Renal pelvis (tissue), 1 donor: ENCODE measurements at regions not wholly inside any gene's neighbourhood (a gene's known extent, or its start where the extent isn't known, plus 50 kb on each side); places are given as distances from the start of the nearest gene placed in this dataset.
A peak's percentile ranks its signal among the peaks of the same experiment; 100 is the strongest.

Experiments used
- DNase-seq: peaks from one replicate; pipeline ENCODE4 v3.0.0-alpha.2; 2013

GRCh38 chr6:98136333-98136732 lies 698.0 kb upstream of the POU3F2 start:
- peak; percentile 3 for DNase-seq

GRCh38 chr6:98137391-98137790 lies 697.0 kb upstream of the POU3F2 start:
- DNase-seq = no peak

- DNase-seq = no peak
Measured at GRCh38 chr6:98142839-98143238, 691.5 kb upstream of the POU3F2 start.

- DNase-seq = no peak
Measured at GRCh38 chr6:98146656-98147055, 687.7 kb upstream of the POU3F2 start.

GRCh38 chr6:98156580-98156979 lies 677.8 kb upstream of the POU3F2 start:
- DNase-seq = no peak

GRCh38 chr6:98179606-98180005 lies 654.8 kb upstream of the POU3F2 start:
- DNase-seq = no peak

GRCh38 chr6:98200084-98200483 lies 634.3 kb upstream of the POU3F2 start:
- no peak for DNase-seq

GRCh38 chr6:98203170-98203806 lies 631.1 kb upstream of the POU3F2 start:
- peak; percentile 27 for DNase-seq

GRCh38 chr6:98212468-98212867 lies 621.9 kb upstream of the POU3F2 start:
- DNase-seq = no peak

- no peak for DNase-seq
Measured at GRCh38 chr6:98215531-98215930, 618.8 kb upstream of the POU3F2 start.

GRCh38 chr6:98230250-98230649 lies 604.1 kb upstream of the POU3F2 start:
- no peak for DNase-seq

- DNase-seq = no peak
Measured at GRCh38 chr6:98239057-98239456, 595.3 kb upstream of the POU3F2 start.

- DNase-seq = no peak
Measured at GRCh38 chr6:98241630-98242029, 592.7 kb upstream of the POU3F2 start.

- DNase-seq = no peak
Measured at GRCh38 chr6:98254624-98255023, 579.8 kb upstream of the POU3F2 start.

- DNase-seq = no peak
Measured at GRCh38 chr6:98260382-98260781, 574.0 kb upstream of the POU3F2 start.

GRCh38 chr6:98272060-98272459 lies 562.3 kb upstream of the POU3F2 start:
- DNase-seq = no peak

GRCh38 chr6:98274691-98275090 lies 559.7 kb upstream of the POU3F2 start:
- no peak for DNase-seq

GRCh38 chr6:98280492-98280891 lies 553.9 kb upstream of the POU3F2 start:
- no peak for DNase-seq

GRCh38 chr6:98286620-98287019 lies 547.8 kb upstream of the POU3F2 start:
- no peak for DNase-seq

GRCh38 chr6:98287876-98288275 lies 546.5 kb upstream of the POU3F2 start:
- DNase-seq = no peak

- no peak for DNase-seq
Measured at GRCh38 chr6:98292810-98293209, 541.6 kb upstream of the POU3F2 start.

- no peak for DNase-seq
Measured at GRCh38 chr6:98295515-98296175, 538.7 kb upstream of the POU3F2 start.

GRCh38 chr6:98308564-98308963 lies 525.8 kb upstream of the POU3F2 start:
- DNase-seq = no peak

- no peak for DNase-seq
Measured at GRCh38 chr6:98310443-98310842, 523.9 kb upstream of the POU3F2 start.
